ENCODE measurements at regions not wholly inside any gene's neighbourhood (a gene's known extent, or its start where the extent isn't known, plus 50 kb on each side); places are given as distances from the start of the nearest gene placed in this dataset.
"Not testable (repeated sequence)": the region's sequence is repeated elsewhere in the genome, so short reads cannot be mapped to it uniquely, and the experiment has no call there.

GRCh38 chr3:139113993-139114375 is 69.3 kb upstream of the PRR23C start:
- no peak for DNase-seq

- DNase-seq, result not testable (repeated sequence)
Measured at GRCh38 chr3:139116631-139117030, 71.9 kb upstream of the PRR23C start.

- no peak for DNase-seq
Measured at GRCh38 chr3:139117136-139117675, 72.5 kb upstream of the PRR23C start.

GRCh38 chr3:139117883-139118760 is 73.4 kb upstream of the PRR23C start:
- no peak for DNase-seq

GRCh38 chr3:139118835-139119234 is 74.1 kb upstream of the PRR23C start:
- DNase-seq, result no peak

GRCh38 chr3:139119331-139120025 is 74.8 kb upstream of the PRR23C start:
- no peak for DNase-seq

- DNase-seq, result no peak
Measured at GRCh38 chr3:139120086-139121056, 75.7 kb upstream of the PRR23C start.

GRCh38 chr3:139121513-139122220 is 77.0 kb upstream of the PRR23C start:
- DNase-seq, result no peak

GRCh38 chr3:139122221-139122581 is 77.5 kb upstream of the PRR23C start:
- no peak for DNase-seq

- no peak for DNase-seq
Measured at GRCh38 chr3:139122612-139123011, 77.9 kb upstream of the PRR23C start.

- DNase-seq, result no peak
Measured at GRCh38 chr3:139123377-139124095, 78.8 kb upstream of the PRR23C start.

GRCh38 chr3:139124197-139124596 is 79.5 kb upstream of the PRR23C start:
- no peak for DNase-seq

GRCh38 chr3:139127101-139127500 is 82.4 kb upstream of the PRR23C start:
- DNase-seq, result no peak

- DNase-seq, result not testable (repeated sequence)
Measured at GRCh38 chr3:139127629-139128028, 82.9 kb upstream of the PRR23C start.

- no peak for DNase-seq
Measured at GRCh38 chr3:139128803-139129202, 84.1 kb upstream of the PRR23C start.

- no peak for DNase-seq
Measured at GRCh38 chr3:139129892-139130291, 85.2 kb upstream of the PRR23C start.

- DNase-seq, result no peak
Measured at GRCh38 chr3:139130390-139131140, 85.9 kb upstream of the PRR23C start.

GRCh38 chr3:139131951-139132350 is 87.3 kb upstream of the PRR23C start:
- no peak for DNase-seq

- no peak for DNase-seq
Measured at GRCh38 chr3:139132976-139133375, 88.3 kb upstream of the PRR23C start.
